Spleen (tissue), 11 donors: ENCODE measurements at regions not wholly inside any gene's neighbourhood (a gene's known extent, or its start where the extent isn't known, plus 50 kb on each side); places are given as distances from the start of the nearest gene placed in this dataset.
"Not testable (repeated sequence)": the region's sequence is repeated elsewhere in the genome, so short reads cannot be mapped to it uniquely, and the experiment has no call there.

Source experiments
- DNase-seq: peaks from one replicate; pipeline ENCODE4 v3.0.0-alpha.2; 2020
- H3K27ac ChIP-seq, 8 donors: fragments of 200-600 bp; sonication (generic) in 7 of 8; 1 replicate in 4 of 8; 2 replicates in 4 of 8; pipeline versions ENCODE4 v1.5.0 to v1.8.0; 2016 to 2021; ENCODE audit warnings: inconsistent platforms in 4 of 8, mild to moderate bottlenecking in 4 of 8, moderate library complexity in 1 of 8
- H3K27me3 ChIP-seq, 7 donors: fragments of 200-600 bp; sonication (generic) in 6 of 7; replicated peaks in 1 of 7; 1 replicate in 4 of 7; 2 replicates in 3 of 7; pipeline versions ENCODE4 v1.5.0 to v1.8.0; 2016 to 2021; ENCODE audit warnings: inconsistent platforms in 3 of 7, mild to moderate bottlenecking in 1 of 7
- H3K36me3 ChIP-seq, 6 donors: fragments of 200-600 bp; sonication (generic) in 5 of 6; 1 replicate in 4 of 6; 2 replicates in 2 of 6; pipeline versions ENCODE4 v1.5.0 to v1.8.0; 2016 to 2021; ENCODE audit warnings: inconsistent platforms in 2 of 6
- H3K4me1 ChIP-seq, 6 donors: fragments of 200-600 bp; sonication (generic) in 5 of 6; 1 replicate in 3 of 6; 2 replicates in 3 of 6; pipeline versions ENCODE4 v1.5.0 to v1.8.0; 2016 to 2021; ENCODE audit warnings: inconsistent platforms in 3 of 6
- H3K4me3 ChIP-seq, 8 donors: fragments of 200-600 bp; sonication (generic) in 7 of 8; 1 replicate in 4 of 8; 2 replicates in 4 of 8; pipeline versions ENCODE4 v1.5.0 to v1.8.0; 2016 to 2021; ENCODE audit warnings: inconsistent platforms in 4 of 8, mild to moderate bottlenecking in 4 of 8, moderate library complexity in 2 of 8
- H3K9me3 ChIP-seq, 8 donors: fragments of 200-600 bp; sonication (generic) in 7 of 8; 1 replicate in 4 of 8; 2 replicates in 4 of 8; pipeline versions ENCODE4 v1.5.0 to v1.8.0; 2016 to 2021; ENCODE audit warnings: inconsistent platforms in 4 of 8
- CTCF ChIP-seq, 11 experiments: fragments of 200-600 bp in 7 of 11; fragments of 450-650 bp in 4 of 11; sonication (generic) in 4 of 11; IDR thresholded peaks in 8 of 11; conservative IDR thresholded peaks in 3 of 11; 1 replicate in 7 of 11; 2 replicates in 4 of 11; pipeline versions ENCODE4 v1.4.0 to v1.8.0; 2016 to 2021; ENCODE audit warnings: antibody characterized with exemption in 11 of 11, inconsistent platforms in 4 of 11, mild to moderate bottlenecking in 1 of 11
- POLR2A ChIP-seq, 3 donors: fragments of 450-650 bp; IDR thresholded peaks; one replicate each; pipeline ENCODE4 v1.5.1; 2017; ENCODE audit warnings: antibody characterized with exemption in 3 of 3, mild to moderate bottlenecking in 1 of 3
- POLR2AphosphoS5 ChIP-seq, 3 donors: sonication (generic); formaldehyde crosslinking; IDR thresholded peaks; one replicate each; pipeline ENCODE4 v1.5.1; 2017; ENCODE audit warnings: antibody characterized with exemption in 3 of 3
- WGBS, 5 donors: extraction: QIAGEN DNeasy Blood & Tissue Kit in 3 of 5; methylation state at CpG; one replicate each; pipeline versions ENCODE4 v1.1.5 to v1.1.7; 2013 to 2018; 5-methylcytosine and 5-hydroxymethylcytosine counted together
- intact Hi-C: fragments of 100-400 bp; cut with DNase I; formaldehyde crosslinking; loops from one replicate; pipeline ENCODE4 v1.15.0; 2023; ENCODE audit warnings: low total_unique reads
- donor health status: healthy with polysubstance abuse.
- donor health status: DM: no; HTN: no; CAD: no; lungs with moderate emphysema.
- donor health status: DM: no; HTN: no; CAD: no.
- donor health status: Bipolar disorder and iron deficiency.
- donor health status: healthy.
- donor health status: DM: no; HTN: no; CAD: no.
- donor health status: DM: yes; HTN: yes; CAD: no.

GRCh38 chr6:67775333-67775732 lies 859.7 kb upstream of the ADGRB3 start:
- H3K4me3 ChIP-seq = no peak overlapping the region
- no peak overlapping the region for H3K27ac ChIP-seq
- TF ChIP-seq POLR2A (IDR thresholded peaks at IDR 0.05) (no peak), POLR2AphosphoS5 (IDR thresholded peaks at IDR 0.05) (no peak), CTCF (IDR thresholded peaks at IDR 0.05 in 8 of 11, conservative IDR thresholded peaks at IDR 0.05 in 3 of 11) (no peak)
- intact Hi-C loops = no loop called here
- no peaks in the 10 kb centered on the region for H3K27me3 ChIP-seq
- 65 to 86% (median 82%) methylated on average over 1 of the region's 1 CpG for WGBS, 5 donors
- no peaks in the 10 kb centered on the region for H3K9me3 ChIP-seq
- no peak for DNase-seq
- H3K36me3 ChIP-seq = no peaks in the 10 kb centered on the region
- H3K4me1 ChIP-seq = no peaks in the 10 kb centered on the region

- no peaks in the 10 kb centered on the region for H3K4me1 ChIP-seq
- no peak for DNase-seq
- intact Hi-C loops = no loop called here
Observed at GRCh38 chr6:67768972-67769371, 866.1 kb upstream of the ADGRB3 start.

GRCh38 chr6:67767046-67767822 lies 867.8 kb upstream of the ADGRB3 start:
- H3K36me3 ChIP-seq, DNase-seq, H3K4me3 ChIP-seq, H3K9me3 ChIP-seq, intact Hi-C loops, H3K27me3 ChIP-seq, H3K27ac ChIP-seq, H3K4me1 ChIP-seq: not testable (repeated sequence)
- 76 to 90% (median 79%) methylated on average over 4 of the region's 4 CpGs for WGBS, 5 donors

More at GRCh38 chr6:67768972-67769371, 866.1 kb upstream of the ADGRB3 start:
- H3K9me3 ChIP-seq = peaks cover 0 to 8% (median 0%) of the 10 kb centered on the region in 8 donors
- H3K4me3 ChIP-seq = no peak overlapping the region
- TF ChIP-seq POLR2A (IDR thresholded peaks at IDR 0.05) (no peak), POLR2AphosphoS5 (IDR thresholded peaks at IDR 0.05) (no peak), CTCF (IDR thresholded peaks at IDR 0.05 in 8 of 11, conservative IDR thresholded peaks at IDR 0.05 in 3 of 11) (no peak)
- H3K27me3 ChIP-seq = no peaks in the 10 kb centered on the region
- H3K27ac ChIP-seq = no peak overlapping the region
- H3K36me3 ChIP-seq = no peaks in the 10 kb centered on the region

- H3K9me3 ChIP-seq = peaks cover 0 to 8% (median 0%) of the 10 kb centered on the region in 8 donors
- WGBS, 5 donors = 12 to 32% (median 21%) methylated on average over 1 of the region's 1 CpG
- no peak overlapping the region for H3K4me3 ChIP-seq
- intact Hi-C loops = no loop called here
- DNase-seq = no peak
- no peaks in the 10 kb centered on the region for H3K4me1 ChIP-seq
- H3K27ac ChIP-seq = no peak overlapping the region
- H3K27me3 ChIP-seq = no peaks in the 10 kb centered on the region
- TF ChIP-seq CTCF (IDR thresholded peaks at IDR 0.05 in 8 of 11, conservative IDR thresholded peaks at IDR 0.05 in 3 of 11) = no peak
- TF ChIP-seq POLR2AphosphoS5 (IDR thresholded peaks at IDR 0.05) = no peak
- no peak for TF ChIP-seq POLR2A (IDR thresholded peaks at IDR 0.05)
- no peaks in the 10 kb centered on the region for H3K36me3 ChIP-seq
Observed at GRCh38 chr6:67766057-67766456, 869.0 kb upstream of the ADGRB3 start.
